ENCODE measurements at regions not wholly inside any gene's neighbourhood (a gene's known extent, or its start where the extent isn't known, plus 50 kb on each side); places are given as distances from the start of the nearest gene placed in this dataset.

GRCh38 chr6:2434116-2434515, 188.7 kb upstream of the GMDS start:
- Histone ChIP-seq H3K27ac (no peak overlapping the region), H3K27me3 (no peaks in the 10 kb centered on the region), H3K36me3 (no peaks in the 10 kb centered on the region), H3K4me1 (ENCODE audit: control insufficient read depth in 1 of 2, insufficient read depth in 1 of 2, low read depth in 1 of 2, low read length in 1 of 2) (peaks cover 0 to 7% of the 10 kb centered on the region in 2 experiments), H3K4me3 (ENCODE audit: low read depth in 1 of 2, low read length in 1 of 2) (no peak overlapping the region), H3K9me3 (no peaks in the 10 kb centered on the region)
- TF ChIP-seq CTCF (IDR thresholded peaks at IDR 0.05), result no peak

- H3K27me3 ChIP-seq, result no peaks in the 10 kb centered on the region
- no peak overlapping the region for H3K4me3 ChIP-seq (ENCODE audit: low read depth in 1 of 2, low read length in 1 of 2)
- no peak for TF ChIP-seq CTCF (IDR thresholded peaks at IDR 0.05)
- H3K27ac ChIP-seq, result no peak overlapping the region
- no peaks in the 10 kb centered on the region for H3K36me3 ChIP-seq
- H3K9me3 ChIP-seq, result no peaks in the 10 kb centered on the region
- H3K4me1 ChIP-seq (ENCODE audit: control insufficient read depth in 1 of 2, insufficient read depth in 1 of 2, low read depth in 1 of 2, low read length in 1 of 2), result peaks cover 0 to 7% of the 10 kb centered on the region in 2 experiments
Observed at GRCh38 chr6:2433711-2434110, 188.3 kb upstream of the GMDS start.

- peaks cover 0 to 7% of the 10 kb centered on the region in 2 experiments for H3K4me1 ChIP-seq (ENCODE audit: control insufficient read depth in 1 of 2, insufficient read depth in 1 of 2, low read depth in 1 of 2, low read length in 1 of 2)
- no peak overlapping the region for H3K4me3 ChIP-seq (ENCODE audit: low read depth in 1 of 2, low read length in 1 of 2)
- H3K27ac ChIP-seq, result no peak overlapping the region
- no peaks in the 10 kb centered on the region for H3K9me3 ChIP-seq
- no peaks in the 10 kb centered on the region for H3K27me3 ChIP-seq
- TF ChIP-seq CTCF (IDR thresholded peaks at IDR 0.05), result no peak
- no peaks in the 10 kb centered on the region for H3K36me3 ChIP-seq
Observed at GRCh38 chr6:2433266-2433665, 187.9 kb upstream of the GMDS start.

GRCh38 chr6:2432292-2432691, 186.9 kb upstream of the GMDS start:
- H3K9me3 ChIP-seq, result no peaks in the 10 kb centered on the region
- H3K27me3 ChIP-seq, result no peaks in the 10 kb centered on the region
- no peak overlapping the region for H3K27ac ChIP-seq
- H3K4me3 ChIP-seq (ENCODE audit: low read depth in 1 of 2, low read length in 1 of 2), result no peak overlapping the region
- H3K4me1 ChIP-seq (ENCODE audit: control insufficient read depth in 1 of 2, insufficient read depth in 1 of 2, low read depth in 1 of 2, low read length in 1 of 2), result peaks cover 0 to 7% of the 10 kb centered on the region in 2 experiments
- no peak for TF ChIP-seq CTCF (IDR thresholded peaks at IDR 0.05)
- H3K36me3 ChIP-seq, result no peaks in the 10 kb centered on the region

- no peaks in the 10 kb centered on the region for H3K9me3 ChIP-seq
- H3K36me3 ChIP-seq, result no peaks in the 10 kb centered on the region
- no peak for TF ChIP-seq CTCF (IDR thresholded peaks at IDR 0.05)
- H3K4me1 ChIP-seq (ENCODE audit: control insufficient read depth in 1 of 2, insufficient read depth in 1 of 2, low read depth in 1 of 2, low read length in 1 of 2), result peaks cover 0 to 7% of the 10 kb centered on the region in 2 experiments
- no peaks in the 10 kb centered on the region for H3K27me3 ChIP-seq
- no peak overlapping the region for H3K27ac ChIP-seq
- H3K4me3 ChIP-seq (ENCODE audit: low read depth in 1 of 2, low read length in 1 of 2), result no peak overlapping the region
Observed at GRCh38 chr6:2430612-2431011, 185.2 kb upstream of the GMDS start.

GRCh38 chr6:2429460-2429859, 184.1 kb upstream of the GMDS start:
- Histone ChIP-seq H3K4me3 (ENCODE audit: low read depth in 1 of 2, low read length in 1 of 2) (no peak overlapping the region), H3K9me3 (no peaks in the 10 kb centered on the region), H3K27ac (no peak overlapping the region), H3K36me3 (no peaks in the 10 kb centered on the region), H3K4me1 (ENCODE audit: control insufficient read depth in 1 of 2, insufficient read depth in 1 of 2, low read depth in 1 of 2, low read length in 1 of 2) (peaks cover 0 to 7% of the 10 kb centered on the region in 2 experiments), H3K27me3 (no peaks in the 10 kb centered on the region)
- TF ChIP-seq CTCF (IDR thresholded peaks at IDR 0.05), result no peak

Data from neutrophil (primary cell).